DMS114 treated with DMSO at 0.1 percent for 48 hours (cell line): ENCODE measurements at regions not wholly inside any gene's neighbourhood (a gene's known extent, or its start where the extent isn't known, plus 50 kb on each side); places are given as distances from the start of the nearest gene placed in this dataset.

Source experiments
- DNase-seq: peaks from one replicate; lab custom pipeline; 2025; ENCODE audit not compliant: unreplicated experiment; lab: John Stamatoyannopoulos, UW

- DNase-seq = no peak
These were observed 260.8 kb upstream of the RRP15 start for GRCh38 chr1:218024211-218024720.

- DNase-seq = no peak
These were observed 259.6 kb upstream of the RRP15 start for GRCh38 chr1:218025454-218025853.

- no peak for DNase-seq
These were observed 257.9 kb upstream of the RRP15 start for GRCh38 chr1:218027152-218027551.

- no peak for DNase-seq
These were observed 254.2 kb upstream of the RRP15 start for GRCh38 chr1:218030846-218031245.

GRCh38 chr1:218031901-218032300 lies 253.2 kb upstream of the RRP15 start:
- DNase-seq = no peak

- no peak for DNase-seq
These were observed 250.6 kb upstream of the RRP15 start for GRCh38 chr1:218034468-218034867.

- no peak for DNase-seq
These were observed 236.2 kb upstream of the RRP15 start for GRCh38 chr1:218048828-218049420.

GRCh38 chr1:218049641-218050040 lies 235.5 kb upstream of the RRP15 start:
- DNase-seq = no peak

GRCh38 chr1:218058730-218059129 lies 226.4 kb upstream of the RRP15 start:
- DNase-seq = no peak

- DNase-seq = no peak
These were observed 220.7 kb upstream of the RRP15 start for GRCh38 chr1:218064426-218064825.

GRCh38 chr1:218066332-218066731 lies 218.8 kb upstream of the RRP15 start:
- no peak for DNase-seq

- DNase-seq = no peak
These were observed 216.9 kb upstream of the RRP15 start for GRCh38 chr1:218068241-218068640.

GRCh38 chr1:218069180-218069579 lies 215.9 kb upstream of the RRP15 start:
- DNase-seq = no peak

GRCh38 chr1:218073062-218073461 lies 212.0 kb upstream of the RRP15 start:
- DNase-seq = no peak

GRCh38 chr1:218078916-218079315 lies 206.2 kb upstream of the RRP15 start:
- DNase-seq = no peak

GRCh38 chr1:218079347-218079746 lies 205.7 kb upstream of the RRP15 start:
- no peak for DNase-seq

GRCh38 chr1:218079820-218080219 lies 205.3 kb upstream of the RRP15 start:
- no peak for DNase-seq

GRCh38 chr1:218080863-218081262 lies 204.2 kb upstream of the RRP15 start:
- no peak for DNase-seq

GRCh38 chr1:218081358-218081757 lies 203.7 kb upstream of the RRP15 start:
- DNase-seq = no peak

GRCh38 chr1:218090459-218090858 lies 194.6 kb upstream of the RRP15 start:
- no peak for DNase-seq

- DNase-seq = no peak
These were observed 183.7 kb upstream of the RRP15 start for GRCh38 chr1:218101409-218101808.

GRCh38 chr1:218108034-218108433 lies 177.1 kb upstream of the RRP15 start:
- no peak for DNase-seq

GRCh38 chr1:218112862-218113261 lies 172.2 kb upstream of the RRP15 start:
- DNase-seq = no peak
